MM.1S (cell line): ENCODE measurements at regions not wholly inside any gene's neighbourhood (a gene's known extent, or its start where the extent isn't known, plus 50 kb on each side); places are given as distances from the start of the nearest gene placed in this dataset.

Experiments
- DNase-seq: peaks from one replicate; pipeline ENCODE4 v3.0.0-alpha.2; 2015
- H2AFZ ChIP-seq: fragments of 300-600 bp; sonication (generic); 2 replicates; pipeline ENCODE4 v1.6.0; 2016; ENCODE audit warnings: antibody characterized with exemption, low read length
- H3F3A ChIP-seq: fragments of 300-600 bp; sonication (generic); 2 replicates; pipeline ENCODE4 v1.6.1; 2016; ENCODE audit warnings: mild to moderate bottlenecking, antibody characterized with exemption, low read length, moderate library complexity, mixed read lengths; ENCODE audit not compliant: insufficient read depth
- H3K27ac ChIP-seq: fragments of 300-600 bp; sonication (generic); 2 replicates; pipeline ENCODE4 v1.5.1; 2016; ENCODE audit warnings: mild to moderate bottlenecking, low read length
- H3K27me3 ChIP-seq: fragments of 300-600 bp; sonication (generic); replicated peaks from 2 replicates; pipeline ENCODE4 v1.6.0; 2016; ENCODE audit warnings: low read length; ENCODE audit not compliant: insufficient read depth
- H3K36me3 ChIP-seq: fragments of 300-600 bp; sonication (generic); replicated peaks from 2 replicates; pipeline ENCODE4 v1.6.1; 2016; ENCODE audit warnings: mild to moderate bottlenecking, low read length, mixed read lengths; ENCODE audit not compliant: insufficient read depth
- H3K4me1 ChIP-seq: fragments of 300-600 bp; sonication (generic); 2 replicates; pipeline ENCODE4 v1.6.1; 2016; ENCODE audit warnings: low read length, mixed read lengths
- H3K4me2 ChIP-seq: fragments of 300-600 bp; sonication (generic); 2 replicates; pipeline ENCODE4 v1.6.0; 2016; ENCODE audit warnings: low read depth, low read length
- H3K4me3 ChIP-seq: fragments of 300-600 bp; sonication (generic); 2 replicates; pipeline ENCODE4 v1.5.1; 2016; ENCODE audit warnings: low read length, mixed read lengths
- H3K79me2 ChIP-seq: fragments of 300-600 bp; sonication (generic); 2 replicates; pipeline ENCODE4 v1.6.1; 2016; ENCODE audit warnings: mixed run types, low read length, mixed read lengths
- H3K9ac ChIP-seq: fragments of 300-600 bp; sonication (generic); 2 replicates; pipeline ENCODE4 v1.6.1; 2016; ENCODE audit warnings: low read length, mixed read lengths
- H3K9me2 ChIP-seq: fragments of 300-600 bp; sonication (generic); replicated peaks from 2 replicates; pipeline ENCODE4 v1.6.1; 2016; ENCODE audit warnings: mild to moderate bottlenecking, low read length, mixed read lengths; ENCODE audit not compliant: insufficient read depth
- H3K9me3 ChIP-seq: fragments of 300-600 bp; sonication (generic); replicated peaks from 2 replicates; pipeline ENCODE4 v1.6.1; 2016; ENCODE audit warnings: mild to moderate bottlenecking, low read length, mixed read lengths; ENCODE audit not compliant: insufficient read depth
- H4K20me1 ChIP-seq: fragments of 300-600 bp; sonication (generic); 2 replicates; pipeline ENCODE4 v1.6.1; 2016; ENCODE audit warnings: mild to moderate bottlenecking, low read length, moderate library complexity, mixed read lengths; ENCODE audit not compliant: insufficient read depth
- CTCF ChIP-seq: fragments of 300-600 bp; sonication (generic); IDR thresholded peaks from 2 replicates; pipeline ENCODE4 v1.5.1; 2016; ENCODE audit warnings: antibody characterized with exemption, low read length, mixed read lengths
- EZH2 ChIP-seq: fragments of 300-600 bp; sonication (generic); optimal IDR thresholded peaks from 2 replicates; pipeline ENCODE3; 2017; ENCODE audit warnings: low read depth, mild to moderate bottlenecking, antibody characterized with exemption, low read length, mixed read lengths
- EZH2phosphoT487 ChIP-seq: fragments of 300-600 bp; sonication (generic); IDR thresholded peaks from 2 replicates; pipeline ENCODE4 v1.6.1; 2018; ENCODE audit warnings: antibody characterized with exemption, low read length

GRCh38 chr2:217475101-217475500, 527.7 kb downstream of the TNS1 start:
- H3K9me3 ChIP-seq, result no peaks in the 10 kb centered on the region
- H2AFZ ChIP-seq, result no peak overlapping the region
- H3K79me2 ChIP-seq, result no peaks in the 10 kb centered on the region
- no peak overlapping the region for H3K27ac ChIP-seq
- H3K4me1 ChIP-seq, result no peaks in the 10 kb centered on the region
- H3K4me3 ChIP-seq, result no peak overlapping the region
- no peaks in the 10 kb centered on the region for H3K27me3 ChIP-seq
- H4K20me1 ChIP-seq, result no peaks in the 10 kb centered on the region
- DNase-seq, result no peak
- H3K36me3 ChIP-seq, result no peaks in the 10 kb centered on the region
- no peak overlapping the region for H3K9ac ChIP-seq
- no peak overlapping the region for H3K4me2 ChIP-seq
- TF ChIP-seq EZH2phosphoT487 (no peak), EZH2 (no peak), CTCF (no peak)
- no peaks in the 10 kb centered on the region for H3K9me2 ChIP-seq
- no peaks in the 10 kb centered on the region for H3F3A ChIP-seq

- Histone ChIP-seq H3K79me2 (no peaks in the 10 kb centered on the region), H3K27me3 (no peaks in the 10 kb centered on the region), H3F3A (no peaks in the 10 kb centered on the region), H3K27ac (no peak overlapping the region), H3K9me3 (no peaks in the 10 kb centered on the region), H3K4me2 (no peak overlapping the region), H3K9ac (no peak overlapping the region), H3K4me3 (no peak overlapping the region), H4K20me1 (no peaks in the 10 kb centered on the region), H3K36me3 (no peaks in the 10 kb centered on the region), H2AFZ (no peak overlapping the region), H3K9me2 (no peaks in the 10 kb centered on the region), H3K4me1 (no peaks in the 10 kb centered on the region)
- no peak for DNase-seq
- TF ChIP-seq EZH2phosphoT487 (no peak), CTCF (no peak), EZH2 (no peak)
These were observed 531.5 kb downstream of the TNS1 start for GRCh38 chr2:217471319-217471718.

- TF ChIP-seq EZH2phosphoT487, result no peak
- TF ChIP-seq EZH2, result no peak
- no peak for TF ChIP-seq CTCF
- Histone ChIP-seq H3K79me2 (no peaks in the 10 kb centered on the region), H3K9ac (no peak overlapping the region)
These were observed 533.5 kb downstream of the TNS1 start for GRCh38 chr2:217469203-217469810.

More at GRCh38 chr2:217469203-217469810, 533.5 kb downstream of the TNS1 start:
- no peaks in the 10 kb centered on the region for H4K20me1 ChIP-seq
- no peaks in the 10 kb centered on the region for H3K36me3 ChIP-seq
- H3F3A ChIP-seq, result no peaks in the 10 kb centered on the region
- H3K9me3 ChIP-seq, result no peaks in the 10 kb centered on the region
- no peaks in the 10 kb centered on the region for H3K4me1 ChIP-seq
- H3K27ac ChIP-seq, result no peak overlapping the region
- no peak overlapping the region for H3K4me3 ChIP-seq
- H3K4me2 ChIP-seq, result no peak overlapping the region
- DNase-seq, result no peak
- no peak overlapping the region for H2AFZ ChIP-seq
- no peaks in the 10 kb centered on the region for H3K27me3 ChIP-seq
- no peaks in the 10 kb centered on the region for H3K9me2 ChIP-seq
